Activated T-cell treated with anti-CD3 and anti-CD28 coated beads for 48 hours (primary cell): ENCODE measurements at regions not wholly inside any gene's neighbourhood (a gene's known extent, or its start where the extent isn't known, plus 50 kb on each side); places are given as distances from the start of the nearest gene placed in this dataset.

Experiments used
- DNase-seq: peaks from one replicate; pipeline ENCODE4 v3.0.0-alpha.2; 2020; ENCODE audit warnings: low read depth

GRCh38 chr7:50166997-50167965 is 74.2 kb upstream of the ZPBP start:
- DNase-seq: no peak

GRCh38 chr7:50164559-50165170 is 71.6 kb upstream of the ZPBP start:
- no peak for DNase-seq

DNA sequence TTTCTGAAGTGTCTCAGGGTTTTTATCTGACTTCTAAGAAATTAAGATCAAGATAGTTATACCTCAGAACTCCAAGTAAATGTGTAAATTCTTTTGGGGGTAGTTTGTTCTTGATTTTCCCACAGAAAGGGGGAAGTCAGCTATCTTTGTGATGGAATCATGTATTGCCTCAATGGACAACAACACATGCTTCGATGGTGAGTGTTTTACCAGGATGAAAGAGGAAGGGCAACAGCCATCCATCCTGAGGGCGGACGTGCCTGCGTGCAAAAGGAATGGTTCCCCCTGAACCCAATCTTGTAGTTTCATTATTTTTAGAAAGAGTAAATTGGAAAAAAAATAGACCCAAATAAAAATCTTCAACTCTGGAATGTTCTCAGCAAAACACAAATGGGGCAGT is 67.2 kb upstream of the ZPBP start:
- no peak for DNase-seq

GRCh38 chr7:50159154-50159553 is 66.1 kb upstream of the ZPBP start:
- no peak for DNase-seq

- DNase-seq: no peak
Observed at GRCh38 chr7:50156706-50157105, 63.7 kb upstream of the ZPBP start.

DNA sequence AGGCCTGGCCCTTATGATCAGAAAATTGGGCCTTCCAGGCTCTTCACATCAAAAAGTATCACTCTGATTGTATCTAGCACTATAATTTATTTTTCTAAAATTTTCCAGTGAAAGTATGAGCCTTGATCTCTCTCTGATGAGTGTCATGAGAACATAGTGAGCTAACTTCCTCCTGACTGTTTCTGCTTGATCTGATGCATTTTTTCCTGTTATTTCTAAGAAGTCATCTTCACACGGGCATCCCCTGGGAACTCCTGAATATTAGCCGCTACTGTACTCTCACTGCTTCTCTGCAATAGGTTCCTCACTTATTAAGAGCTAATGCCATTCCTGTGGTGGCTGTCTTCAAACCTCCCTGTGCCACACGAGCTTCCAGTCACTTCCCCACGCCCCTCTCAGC is 63.1 kb upstream of the ZPBP start:
- no peak for DNase-seq

DNA sequence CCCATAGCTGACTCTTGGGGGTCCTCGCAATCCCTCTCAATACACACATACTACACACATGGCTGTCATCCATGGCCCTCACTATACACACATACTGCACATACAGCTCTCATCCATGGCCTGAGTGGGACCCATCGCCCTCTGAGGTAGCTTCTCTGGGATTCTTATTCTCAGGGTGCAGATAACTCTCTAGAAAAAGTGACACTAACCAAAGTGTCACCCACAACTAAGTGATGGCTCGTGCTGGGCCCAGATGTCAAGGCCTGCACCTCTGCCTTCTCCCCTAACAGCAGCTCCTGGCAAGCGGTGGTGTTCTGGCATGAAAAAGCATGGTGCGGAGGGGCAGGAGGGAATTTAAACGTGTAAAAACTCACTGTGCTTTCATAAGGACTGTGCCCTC is 62.7 kb upstream of the ZPBP start:
- no peak for DNase-seq

GRCh38 chr7:50153995-50154394 is 60.9 kb upstream of the ZPBP start:
- no peak for DNase-seq

DNA sequence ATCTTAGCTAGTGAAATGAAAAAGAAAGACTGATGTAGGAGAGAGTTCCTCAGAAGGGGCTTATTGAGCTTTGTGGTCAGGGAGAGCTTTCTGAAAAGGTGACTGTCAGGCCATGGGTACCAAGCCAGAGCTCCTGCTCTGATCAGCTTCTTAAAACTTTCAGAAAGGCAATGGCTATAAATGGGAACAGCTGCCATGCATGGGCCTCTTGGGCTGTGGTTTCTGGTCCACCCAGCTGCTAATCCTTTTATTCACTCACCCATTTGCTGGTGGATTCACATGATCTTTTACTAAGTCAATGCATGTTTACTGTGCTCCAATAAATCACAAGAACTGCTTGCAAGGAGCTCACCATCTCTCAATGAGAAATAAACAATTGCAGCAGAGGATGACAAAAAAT is 60.1 kb upstream of the ZPBP start:
- no peak for DNase-seq

DNA sequence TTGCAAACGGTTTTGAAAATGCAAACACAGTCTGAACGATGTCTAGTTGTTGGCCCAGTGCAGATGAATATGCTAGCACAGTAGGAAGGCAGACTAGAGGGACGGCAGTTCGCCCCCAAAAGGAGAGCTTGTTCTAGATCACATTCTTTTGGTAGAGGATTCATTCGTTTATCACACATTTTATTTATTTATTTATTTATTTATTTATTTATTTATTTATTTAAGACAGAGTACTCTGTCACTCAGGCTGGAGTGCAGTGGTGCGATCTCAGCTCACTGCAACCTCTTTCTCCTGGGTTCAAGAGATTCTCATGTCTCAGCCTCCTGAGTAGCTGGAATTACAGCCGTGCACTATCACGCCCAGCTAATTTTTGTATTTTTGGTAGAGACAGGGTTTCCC is 59.4 kb upstream of the ZPBP start:
- no peak for DNase-seq

GRCh38 chr7:50151661-50152060 is 58.6 kb upstream of the ZPBP start:
- no peak for DNase-seq

- no peak for DNase-seq
Observed at GRCh38 chr7:50151001-50151400, 58.0 kb upstream of the ZPBP start.

GRCh38 chr7:50149369-50149768 is 56.3 kb upstream of the ZPBP start:
- no peak for DNase-seq

DNA sequence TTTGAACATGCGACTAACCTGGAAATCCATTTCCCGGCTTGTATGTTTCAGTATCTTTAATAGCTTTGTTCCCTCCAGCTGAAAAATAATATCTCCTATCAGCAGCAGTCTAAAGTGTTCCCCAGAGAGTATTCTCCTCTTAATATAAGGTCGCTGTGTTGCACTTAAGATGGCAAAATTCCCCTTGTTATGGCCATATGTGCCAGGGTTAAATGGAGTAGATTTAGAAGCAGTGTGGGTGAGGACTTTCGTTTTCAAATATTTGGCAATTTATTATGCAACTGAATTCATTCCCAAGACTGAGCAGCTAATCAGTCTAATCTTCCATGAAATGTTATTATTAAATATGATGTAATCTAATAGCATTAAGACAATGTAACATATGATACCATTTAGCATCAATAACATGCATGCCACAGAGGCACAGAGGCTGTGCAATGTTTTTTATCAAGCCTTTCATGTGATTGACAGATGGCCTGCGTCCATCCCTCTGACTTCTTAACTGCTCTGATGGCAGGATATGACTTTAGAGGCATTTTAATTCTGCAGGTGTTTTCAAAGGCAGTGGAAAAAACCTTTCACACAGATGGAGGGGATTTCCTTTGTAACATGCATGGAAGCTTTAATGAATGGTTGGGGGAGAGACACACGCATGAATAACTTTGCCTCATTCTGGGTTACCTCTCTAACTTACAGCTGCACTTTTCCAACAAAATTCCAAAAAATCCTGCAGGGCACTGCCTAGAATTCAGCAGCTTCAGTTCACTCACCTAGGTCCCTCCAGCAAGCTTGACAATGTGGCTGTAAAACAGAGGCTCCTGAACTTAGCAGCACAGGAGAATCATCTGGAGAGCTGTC is 55.1 kb upstream of the ZPBP start:
- no peak for DNase-seq

GRCh38 chr7:50146692-50147091 is 53.6 kb upstream of the ZPBP start:
- no peak for DNase-seq

DNA sequence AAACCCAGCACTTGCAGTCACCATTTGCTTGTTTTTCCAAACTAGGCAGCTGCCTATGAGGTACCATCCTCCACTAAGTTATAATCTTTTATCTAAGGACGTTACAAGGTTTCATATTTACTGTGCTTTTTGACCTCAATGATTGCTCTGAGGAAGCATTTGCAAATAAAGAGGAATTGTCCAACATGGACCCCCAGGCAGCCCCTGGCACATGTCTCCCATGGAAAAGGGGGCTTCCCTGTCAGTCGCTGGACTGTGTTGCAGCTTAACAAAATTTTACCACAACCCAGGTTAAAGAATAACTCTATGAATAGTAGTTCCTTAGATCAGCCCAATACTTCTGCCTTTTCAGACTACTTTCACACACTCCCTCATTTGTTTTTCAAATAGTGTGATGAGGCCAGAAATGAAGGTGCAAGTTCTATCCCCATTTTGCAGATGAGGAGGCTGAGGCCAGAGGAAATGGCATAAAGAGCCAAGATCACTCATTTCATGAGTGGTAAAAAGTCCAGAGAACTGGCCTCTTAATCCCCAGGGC is 52.8 kb upstream of the ZPBP start:
- no peak for DNase-seq

DNA sequence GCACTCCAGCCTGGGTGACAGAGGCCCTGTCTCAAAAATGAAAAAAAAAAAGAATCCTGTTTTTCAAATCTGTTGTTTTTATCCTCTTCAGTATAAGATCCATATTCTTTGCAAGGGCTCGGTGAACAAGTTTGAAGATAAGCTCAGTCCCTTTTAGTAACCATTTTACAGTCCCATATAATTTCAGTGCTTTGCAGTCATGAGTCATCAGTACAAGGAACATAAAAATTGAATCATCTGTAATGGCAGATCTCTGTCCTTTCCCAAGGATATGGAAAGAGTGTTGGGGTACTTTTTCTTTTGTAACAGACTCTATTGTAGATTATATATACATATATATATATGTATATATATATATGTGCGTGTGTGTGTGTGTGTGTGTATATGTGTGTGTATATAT is 52.2 kb upstream of the ZPBP start:
- no peak for DNase-seq
